COLO668 (cell line): ENCODE measurements at regions not wholly inside any gene's neighbourhood (a gene's known extent, or its start where the extent isn't known, plus 50 kb on each side); places are given as distances from the start of the nearest gene placed in this dataset.

Experiments used
- DNase-seq: peaks from one replicate; lab custom pipeline; 2025; ENCODE audit not compliant: unreplicated experiment; lab: John Stamatoyannopoulos, UW

GRCh38 chr3:72334681-72335457 lies 513.4 kb downstream of the SHQ1 start:
- no peak for DNase-seq

GRCh38 chr3:72332689-72333088 lies 515.6 kb downstream of the SHQ1 start:
- no peak for DNase-seq

DNA sequence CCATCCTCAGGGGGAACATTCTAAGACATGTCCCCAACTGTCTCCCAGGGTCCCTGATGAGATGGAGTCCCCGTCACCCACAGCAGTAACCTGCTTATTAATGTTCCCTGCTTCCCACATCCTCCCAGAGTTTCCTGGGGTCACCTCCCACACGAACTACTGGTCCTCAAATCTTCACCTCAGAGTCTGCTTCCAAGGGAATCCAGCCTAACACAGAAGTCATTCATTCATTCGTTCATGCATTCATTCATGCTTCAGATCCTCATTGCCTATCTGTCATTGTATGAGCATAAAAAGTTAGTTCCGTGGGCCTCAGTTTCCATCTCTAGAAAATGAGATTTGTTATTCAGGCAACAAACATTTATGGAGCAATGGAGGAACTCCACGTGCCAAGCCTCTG lies 516.2 kb downstream of the SHQ1 start:
- no peak for DNase-seq

DNA sequence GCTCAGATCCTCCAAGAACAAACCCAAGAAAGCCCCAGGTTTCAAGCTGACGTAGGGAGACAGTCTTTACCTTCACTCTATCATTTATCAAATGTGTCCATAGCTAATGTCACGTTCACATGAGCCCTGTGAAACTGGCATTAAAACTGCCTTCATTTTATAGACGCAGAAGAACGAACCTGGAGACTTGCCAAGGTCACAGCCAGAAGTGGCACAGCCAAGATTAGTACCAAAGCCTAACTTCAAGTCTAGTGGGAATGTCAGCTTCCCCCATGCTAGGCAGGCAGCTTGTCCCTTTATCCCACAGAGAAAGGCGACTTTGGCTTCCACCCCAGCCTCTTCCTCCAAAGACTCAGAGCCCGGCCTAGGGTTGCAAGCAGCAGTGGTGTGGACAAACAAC lies 517.2 kb downstream of the SHQ1 start:
- no peak for DNase-seq

DNA sequence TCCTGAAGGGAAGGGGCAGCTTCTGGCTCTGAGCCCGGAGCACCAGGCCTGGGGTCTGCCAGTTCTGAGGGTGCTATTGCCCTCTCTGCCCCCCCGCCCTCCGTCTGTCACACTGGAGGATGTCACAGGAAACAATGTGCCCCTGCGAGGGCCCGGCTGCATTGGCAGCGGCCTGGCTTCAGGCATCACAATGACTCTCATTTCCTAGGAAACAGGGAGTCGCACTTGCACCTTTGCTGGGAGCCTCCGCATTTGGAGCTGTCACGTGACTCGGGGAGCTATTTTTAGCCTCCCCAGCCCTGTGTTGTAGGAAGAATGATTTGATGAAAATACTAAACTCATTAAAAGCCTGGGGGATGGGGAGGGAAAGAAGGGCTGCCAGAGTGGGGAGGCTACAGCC lies 518.9 kb downstream of the SHQ1 start:
- DNase-seq = peak; percentile 16

DNA sequence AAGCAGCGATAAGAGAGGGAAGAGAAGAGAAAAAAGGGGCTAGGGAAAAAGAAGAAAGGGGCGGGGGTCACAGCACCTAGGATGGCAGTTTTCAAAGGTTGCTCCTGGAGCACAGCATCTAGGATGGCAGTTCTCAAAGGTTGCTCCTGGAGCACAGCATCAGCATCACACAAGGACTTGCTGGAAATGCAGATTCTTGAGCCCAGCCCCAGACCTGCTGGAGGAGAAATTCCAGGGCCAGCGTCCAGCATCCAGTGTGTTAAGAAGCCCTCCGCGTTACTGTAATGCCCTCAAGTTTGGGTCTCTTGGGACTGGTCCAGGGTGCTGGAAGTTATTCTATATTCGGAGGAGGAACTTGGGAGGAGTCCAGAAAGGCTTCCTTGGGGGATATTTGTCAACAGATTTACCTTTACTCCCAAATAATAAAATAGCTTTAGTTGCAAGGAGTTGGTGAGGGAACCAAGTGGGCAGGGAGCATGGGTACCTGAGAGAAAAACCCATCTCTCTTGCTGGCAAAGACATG lies 519.4 kb downstream of the SHQ1 start:
- DNase-seq = no peak

DNA sequence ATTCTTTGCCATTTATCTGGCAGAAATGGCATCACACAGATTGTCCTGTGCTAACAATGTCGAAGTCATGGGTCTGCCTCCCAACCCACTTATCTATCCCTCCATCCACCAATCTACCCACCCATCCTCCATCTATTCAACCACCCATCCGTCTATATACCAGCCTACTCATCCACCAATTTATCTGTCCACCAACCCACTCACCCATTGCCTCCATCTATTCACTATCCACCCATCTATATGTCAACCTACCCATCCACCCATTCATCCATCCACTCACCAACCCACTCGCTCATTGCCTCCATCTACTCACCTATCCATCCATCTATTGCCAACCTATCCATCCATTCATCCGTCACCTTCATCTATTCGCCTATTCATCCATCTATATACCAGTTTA lies 521.2 kb downstream of the SHQ1 start:
- DNase-seq = no peak

GRCh38 chr3:72324253-72324811 lies 523.9 kb downstream of the SHQ1 start:
- no peak for DNase-seq

GRCh38 chr3:72323773-72324172 lies 524.5 kb downstream of the SHQ1 start:
- no peak for DNase-seq

- DNase-seq = no peak
Observed at GRCh38 chr3:72322264-72322976, 525.8 kb downstream of the SHQ1 start.

DNA sequence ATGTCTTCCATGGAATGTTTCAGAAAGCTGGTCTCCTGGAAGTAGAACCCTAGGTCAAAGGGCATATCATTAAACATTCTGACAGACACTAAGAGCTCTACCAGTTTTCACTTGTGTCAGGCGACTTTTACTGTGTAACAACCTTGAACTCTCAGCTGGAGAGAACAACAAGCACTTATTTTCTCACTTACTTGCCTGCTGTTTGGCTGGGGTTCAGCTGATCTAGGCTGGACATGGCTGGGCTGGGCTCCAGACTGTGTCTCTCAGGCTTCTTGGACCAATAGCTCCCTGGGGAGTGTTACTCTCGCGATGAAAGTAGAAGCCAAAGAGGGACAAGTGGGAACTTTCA lies 527.3 kb downstream of the SHQ1 start:
- DNase-seq = no peak

DNA sequence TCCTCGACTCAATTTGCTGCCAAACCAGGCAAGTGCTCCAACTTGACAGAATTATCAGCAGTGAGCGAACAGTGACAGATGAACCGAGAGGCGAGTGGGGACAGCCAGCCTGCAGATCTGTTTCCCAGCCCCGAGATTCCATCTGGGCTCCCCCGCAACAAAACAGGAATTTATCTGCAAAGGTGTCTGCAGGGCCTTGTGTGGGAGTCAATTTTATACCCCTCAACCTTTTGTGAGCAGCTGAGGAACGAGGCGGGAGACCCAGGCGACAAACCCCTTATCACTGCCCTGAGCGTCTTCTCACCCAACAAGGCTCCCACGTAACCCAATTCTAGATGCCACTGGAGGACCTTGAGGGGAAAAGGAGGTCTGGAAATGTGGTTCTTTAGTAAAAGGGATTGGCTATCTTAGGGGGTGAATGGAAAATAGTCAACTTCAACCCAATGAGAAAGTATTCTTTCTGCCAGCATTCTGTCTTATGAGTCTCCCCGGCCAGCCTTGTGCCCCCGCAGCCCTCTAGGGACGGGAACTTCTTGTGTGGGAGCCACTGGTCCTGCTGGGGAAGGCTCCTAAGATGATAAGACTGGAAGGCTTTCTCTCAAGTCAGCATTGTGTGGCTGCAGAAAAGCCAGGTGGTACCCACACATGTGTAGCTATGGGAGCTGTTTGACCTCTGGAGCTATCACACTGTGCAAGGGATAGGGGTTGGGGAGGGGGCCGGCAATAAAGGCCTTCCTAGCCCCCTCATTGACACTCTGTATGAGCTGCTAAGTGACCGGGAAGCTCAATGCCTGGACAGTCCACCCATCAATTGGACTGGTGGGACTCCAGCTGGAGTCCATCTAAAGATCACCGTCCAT lies 527.9 kb downstream of the SHQ1 start:
- no peak for DNase-seq

GRCh38 chr3:72319194-72320094 lies 528.8 kb downstream of the SHQ1 start:
- DNase-seq = no peak

GRCh38 chr3:72318504-72319193 lies 529.6 kb downstream of the SHQ1 start:
- DNase-seq = peak; percentile 45

DNA sequence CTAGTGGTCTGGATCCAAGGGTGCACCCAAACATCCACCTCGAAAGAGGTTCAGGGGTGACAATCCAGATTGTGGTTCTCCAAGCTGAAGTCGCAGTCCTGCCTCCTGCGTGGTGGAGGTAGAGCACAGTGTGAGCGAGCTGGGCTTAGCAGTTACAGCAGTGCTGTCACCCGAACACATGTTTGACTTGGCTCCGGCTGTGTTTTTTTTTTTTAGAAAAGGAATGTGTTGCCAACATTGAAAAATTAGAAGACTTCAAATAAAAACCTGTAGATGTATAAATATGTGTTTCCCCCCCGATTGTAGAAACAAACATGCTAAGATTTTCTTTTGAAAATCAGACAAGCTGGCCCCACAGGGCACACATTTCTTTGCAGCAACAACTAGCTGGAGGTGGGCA lies 530.8 kb downstream of the SHQ1 start:
- DNase-seq = no peak

GRCh38 chr3:72316501-72317279 lies 531.6 kb downstream of the SHQ1 start:
- no peak for DNase-seq

DNA sequence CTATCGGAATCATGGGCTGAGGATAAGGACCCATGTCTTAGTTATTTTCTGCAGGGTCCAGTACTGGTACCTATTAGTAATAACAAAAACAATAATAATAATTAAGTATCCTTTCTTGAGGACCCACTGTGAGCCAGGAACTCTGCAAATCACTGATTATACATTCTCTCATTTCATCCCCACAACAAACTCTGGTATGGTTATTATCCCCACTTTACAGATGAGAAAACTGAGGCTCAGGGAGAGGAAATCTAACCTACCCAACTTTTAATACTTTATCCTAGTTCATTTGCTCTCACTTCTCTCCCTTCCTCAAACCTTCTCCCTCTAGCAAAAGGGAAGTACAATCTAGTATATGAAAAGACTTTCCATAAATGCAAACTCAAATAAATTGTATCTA lies 528.4 kb upstream of the PROK2 start:
- no peak for DNase-seq

- no peak for DNase-seq
Observed at GRCh38 chr3:72312339-72312738, 527.4 kb upstream of the PROK2 start.

- no peak for DNase-seq
Observed at GRCh38 chr3:72311425-72311824, 526.5 kb upstream of the PROK2 start.
